Fibroblast of lung (primary cell): ENCODE measurements at regions not wholly inside any gene's neighbourhood (a gene's known extent, or its start where the extent isn't known, plus 50 kb on each side); places are given as distances from the start of the nearest gene placed in this dataset.

Experiments used
- DNase-seq, 2 donors: peaks; one replicate each; pipeline versions ENCODE4 v3.0.0 to v3.0.0-alpha.2; 2010; ENCODE audit warnings: low read depth in 2 of 2
- H2AFZ ChIP-seq: 2 replicates; pipeline ENCODE4 v1.5.1; 2012; ENCODE audit warnings: low read length, control low read depth, inconsistent platforms
- H3K27ac ChIP-seq: 2 replicates; pipeline ENCODE4 v1.5.1; 2011; ENCODE audit warnings: low read length, control low read depth; ENCODE audit not compliant: insufficient read depth
- H3K27me3 ChIP-seq: 2 replicates; pipeline ENCODE4 v1.5.1; 2011; ENCODE audit warnings: mild to moderate bottlenecking, low read length; ENCODE audit not compliant: control insufficient read depth, insufficient read depth
- H3K36me3 ChIP-seq: 2 replicates; pipeline ENCODE4 v1.5.1; 2011; ENCODE audit warnings: low read length; ENCODE audit not compliant: control insufficient read depth, insufficient read depth
- H3K4me1 ChIP-seq: 2 replicates; pipeline ENCODE4 v1.5.1; 2011; ENCODE audit warnings: low read length; ENCODE audit not compliant: control insufficient read depth, insufficient read depth; ENCODE audit errors: extremely low read depth
- H3K4me2 ChIP-seq: 2 replicates; pipeline ENCODE4 v1.5.1; 2011; ENCODE audit warnings: low read length, control low read depth; ENCODE audit not compliant: insufficient read depth; ENCODE audit errors: extremely low read depth
- H3K4me3 ChIP-seq, 4 experiments: fragments of 200-600 bp in 1 of 4; sonication (generic) in 1 of 4; replicated peaks in 1 of 4; 2 replicates each; pipeline ENCODE4 v1.5.1; 2011 to 2016; ENCODE audit warnings: low read length in 4 of 4, low read depth in 3 of 4, mild to moderate bottlenecking in 3 of 4, control low read depth in 2 of 4, inconsistent platforms in 1 of 4, mixed read lengths in 1 of 4; ENCODE audit not compliant: insufficient read depth in 1 of 4; ENCODE audit errors: control extremely low read depth in 1 of 4
- H3K79me2 ChIP-seq: 2 replicates; pipeline ENCODE4 v1.5.1; 2012; ENCODE audit warnings: mild to moderate bottlenecking, low read length, inconsistent platforms; ENCODE audit not compliant: control insufficient read depth, insufficient read depth
- H3K9ac ChIP-seq: 2 replicates; pipeline ENCODE4 v1.5.1; 2011; ENCODE audit warnings: mild to moderate bottlenecking, low read length, control low read depth; ENCODE audit not compliant: insufficient read depth
- H3K9me3 ChIP-seq: 2 replicates; pipeline ENCODE4 v1.5.1; 2012; ENCODE audit warnings: low read depth, low read length; ENCODE audit not compliant: control insufficient read depth, insufficient read depth
- H4K20me1 ChIP-seq: 2 replicates; pipeline ENCODE4 v1.5.1; 2011; ENCODE audit warnings: low read length; ENCODE audit not compliant: control insufficient read depth, insufficient read depth; ENCODE audit errors: extremely low read depth
- EZH2 ChIP-seq: IDR thresholded peaks from 2 replicates; pipeline ENCODE4 v1.5.1; 2012; ENCODE audit warnings: low read length, control low read depth, mild to moderate bottlenecking; ENCODE audit errors: missing control alignments
- TF ChIP-seq, protein P1 (sequence below), 2 donors: IDR thresholded peaks in 1 of 2; conservative IDR thresholded peaks in 1 of 2; 1 replicate in 1 of 2; 2 replicates in 1 of 2; pipeline ENCODE4 v1.5.1; 2011 to 2012; ENCODE audit warnings: low read length in 2 of 2, control low read depth in 1 of 2, inconsistent platforms in 1 of 2, low read depth in 1 of 2, mild to moderate bottlenecking in 1 of 2

DNA sequence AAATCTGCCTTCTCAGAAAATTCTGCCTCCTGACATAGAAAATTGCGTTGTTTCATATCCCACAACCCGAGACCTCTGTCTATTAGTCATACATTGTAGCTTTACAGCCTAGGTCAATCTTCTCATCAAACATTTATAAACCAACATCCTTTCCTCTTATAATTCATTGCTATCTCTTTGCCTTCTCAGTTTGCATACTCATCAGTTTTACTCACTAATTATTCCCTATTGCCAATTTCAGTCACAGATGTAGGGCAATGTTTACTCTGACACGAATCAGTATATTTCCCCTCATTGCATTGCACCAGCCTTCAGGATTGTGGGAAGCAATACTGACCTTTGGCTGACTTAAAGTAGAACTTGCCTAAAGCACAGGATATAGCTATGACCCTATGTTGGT is 247.2 kb downstream of the CEMIP2 start:
- Histone ChIP-seq H3K4me1 (no peaks in the 10 kb centered on the region), H3K4me3 (no peak overlapping the region), H3K9me3 (no peaks in the 10 kb centered on the region), H3K36me3 (no peaks in the 10 kb centered on the region), H2AFZ (no peak overlapping the region), H3K27ac (no peak overlapping the region), H4K20me1 (no peaks in the 10 kb centered on the region), H3K9ac (no peak overlapping the region), H3K4me2 (no peak overlapping the region), H3K79me2 (no peaks in the 10 kb centered on the region), H3K27me3 (no peaks in the 10 kb centered on the region)
- DNase-seq = no peak
- no peak for TF ChIP-seq EZH2
- TF ChIP-seq, protein P1, sequence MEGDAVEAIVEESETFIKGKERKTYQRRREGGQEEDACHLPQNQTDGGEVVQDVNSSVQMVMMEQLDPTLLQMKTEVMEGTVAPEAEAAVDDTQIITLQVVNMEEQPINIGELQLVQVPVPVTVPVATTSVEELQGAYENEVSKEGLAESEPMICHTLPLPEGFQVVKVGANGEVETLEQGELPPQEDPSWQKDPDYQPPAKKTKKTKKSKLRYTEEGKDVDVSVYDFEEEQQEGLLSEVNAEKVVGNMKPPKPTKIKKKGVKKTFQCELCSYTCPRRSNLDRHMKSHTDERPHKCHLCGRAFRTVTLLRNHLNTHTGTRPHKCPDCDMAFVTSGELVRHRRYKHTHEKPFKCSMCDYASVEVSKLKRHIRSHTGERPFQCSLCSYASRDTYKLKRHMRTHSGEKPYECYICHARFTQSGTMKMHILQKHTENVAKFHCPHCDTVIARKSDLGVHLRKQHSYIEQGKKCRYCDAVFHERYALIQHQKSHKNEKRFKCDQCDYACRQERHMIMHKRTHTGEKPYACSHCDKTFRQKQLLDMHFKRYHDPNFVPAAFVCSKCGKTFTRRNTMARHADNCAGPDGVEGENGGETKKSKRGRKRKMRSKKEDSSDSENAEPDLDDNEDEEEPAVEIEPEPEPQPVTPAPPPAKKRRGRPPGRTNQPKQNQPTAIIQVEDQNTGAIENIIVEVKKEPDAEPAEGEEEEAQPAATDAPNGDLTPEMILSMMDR (conservative IDR thresholded peaks at IDR 0.05 in 1 of 2, IDR thresholded peaks at IDR 0.05 in 1 of 2; ENCODE audit: low read depth in 1 of 2, low read length in 2 of 2) = no peak

DNA sequence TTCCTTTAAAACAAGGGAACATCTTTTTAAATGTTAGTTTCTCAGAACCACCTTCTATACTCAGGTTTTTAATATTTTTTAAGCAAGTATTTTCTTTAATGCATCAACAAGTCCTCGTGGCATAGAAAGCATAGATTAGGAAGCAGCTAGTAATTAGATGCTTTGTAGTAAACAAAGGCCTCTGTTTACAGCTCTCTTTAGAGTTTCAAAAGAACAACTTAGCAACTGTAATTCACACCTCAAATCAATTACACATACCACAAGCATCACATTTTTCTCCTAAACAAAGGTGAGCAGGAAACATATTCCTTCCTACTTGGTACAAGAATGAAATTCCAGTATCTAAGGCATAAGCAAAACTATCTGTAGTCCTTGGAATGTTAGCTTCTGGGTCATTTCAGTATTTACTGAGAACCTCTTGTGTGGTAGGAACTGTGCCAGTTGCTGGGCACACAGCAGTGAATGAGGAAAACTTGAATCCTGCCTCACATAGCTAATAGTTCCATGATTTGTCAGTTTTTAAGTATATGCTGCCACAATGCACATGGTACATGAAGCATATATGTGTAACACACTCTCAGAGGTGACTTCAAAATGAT is 249.1 kb downstream of the CEMIP2 start:
- Histone ChIP-seq H3K9ac (no peak overlapping the region), H2AFZ (no peak overlapping the region), H4K20me1 (no peaks in the 10 kb centered on the region), H3K27ac (no peak overlapping the region), H3K4me2 (no peak overlapping the region), H3K36me3 (no peaks in the 10 kb centered on the region), H3K79me2 (no peaks in the 10 kb centered on the region), H3K27me3 (no peaks in the 10 kb centered on the region), H3K4me3 (no peak overlapping the region), H3K9me3 (no peaks in the 10 kb centered on the region), H3K4me1 (no peaks in the 10 kb centered on the region)
- DNase-seq = no peak
- TF ChIP-seq EZH2 = no peak
- TF ChIP-seq, protein P1 (conservative IDR thresholded peaks at IDR 0.05 in 1 of 2, IDR thresholded peaks at IDR 0.05 in 1 of 2; ENCODE audit: low read depth in 1 of 2, low read length in 2 of 2) = no peak

DNA sequence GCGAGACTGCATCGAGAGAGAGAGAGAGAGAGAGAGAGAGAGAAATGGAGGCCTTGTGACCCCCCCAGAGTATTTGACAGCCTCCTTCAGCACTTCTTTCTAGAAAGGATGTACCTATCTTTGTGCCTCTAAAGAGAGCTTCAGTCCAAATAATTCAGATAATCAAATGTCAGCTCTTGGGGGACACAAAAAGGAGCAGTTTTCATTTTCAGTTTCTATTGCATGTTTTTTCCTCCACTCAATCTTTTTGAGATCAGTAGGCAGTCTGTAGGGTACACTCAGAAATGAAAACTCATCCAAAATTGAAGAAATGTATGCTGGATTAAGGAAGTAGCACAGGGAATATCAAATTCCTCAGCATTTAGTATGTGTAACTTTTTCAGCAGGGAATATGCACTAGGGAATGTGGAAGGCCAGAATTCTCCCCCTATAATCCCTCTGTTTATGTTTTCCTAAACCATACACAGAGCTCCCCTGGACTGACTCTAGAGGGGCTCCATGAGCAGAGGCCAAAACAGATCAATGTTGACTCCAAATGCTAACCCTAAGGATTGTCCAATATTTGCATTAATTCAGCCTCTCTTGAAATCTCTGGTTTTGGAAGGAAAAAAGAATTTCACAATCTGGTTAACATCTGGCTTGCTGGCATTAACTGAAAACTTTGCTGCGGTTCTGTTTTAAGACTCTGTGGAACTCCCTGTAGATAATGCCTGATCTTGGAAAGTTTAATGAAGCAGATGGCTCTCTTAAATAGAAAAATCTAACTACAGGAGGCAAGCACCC is 250.1 kb downstream of the CEMIP2 start:
- DNase-seq = peak in 1 of 2 donors; percentile 3
- Histone ChIP-seq H4K20me1 (no peaks in the 10 kb centered on the region), H3K79me2 (no peaks in the 10 kb centered on the region), H3K4me1 (no peaks in the 10 kb centered on the region), H3K4me3 (no peak overlapping the region), H3K27me3 (no peaks in the 10 kb centered on the region), H3K9me3 (no peaks in the 10 kb centered on the region), H2AFZ (no peak overlapping the region), H3K36me3 (no peaks in the 10 kb centered on the region), H3K27ac (no peak overlapping the region), H3K4me2 (no peak overlapping the region), H3K9ac (no peak overlapping the region)
- no peak for TF ChIP-seq EZH2
